ENCODE measurements at regions not wholly inside any gene's neighbourhood (a gene's known extent, or its start where the extent isn't known, plus 50 kb on each side); places are given as distances from the start of the nearest gene placed in this dataset.
"Not testable (repeated sequence)": the region's sequence is repeated elsewhere in the genome, so short reads cannot be mapped to it uniquely, and the experiment has no call there.

DNA sequence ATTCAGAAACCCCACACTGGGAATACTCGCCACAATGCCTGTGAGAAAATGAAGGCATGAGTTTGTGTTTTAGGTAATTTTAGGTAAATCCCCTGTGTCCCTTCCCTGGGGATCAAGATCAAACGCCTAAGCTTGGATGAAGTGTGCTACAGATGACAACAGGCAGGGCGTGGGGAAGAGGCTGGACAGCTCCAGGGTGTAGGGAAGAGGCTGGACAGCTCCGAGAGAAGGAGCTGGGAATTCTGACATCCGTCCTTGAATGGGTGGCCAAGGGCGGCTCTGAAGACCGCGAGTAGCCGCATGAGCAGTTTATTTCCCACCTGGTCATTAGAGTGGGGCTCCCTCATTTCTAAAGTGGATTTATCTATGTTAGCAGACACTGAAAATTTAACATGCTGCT lies 109.7 kb downstream of the RAMP3 start:
- DNase-seq: no peak

DNA sequence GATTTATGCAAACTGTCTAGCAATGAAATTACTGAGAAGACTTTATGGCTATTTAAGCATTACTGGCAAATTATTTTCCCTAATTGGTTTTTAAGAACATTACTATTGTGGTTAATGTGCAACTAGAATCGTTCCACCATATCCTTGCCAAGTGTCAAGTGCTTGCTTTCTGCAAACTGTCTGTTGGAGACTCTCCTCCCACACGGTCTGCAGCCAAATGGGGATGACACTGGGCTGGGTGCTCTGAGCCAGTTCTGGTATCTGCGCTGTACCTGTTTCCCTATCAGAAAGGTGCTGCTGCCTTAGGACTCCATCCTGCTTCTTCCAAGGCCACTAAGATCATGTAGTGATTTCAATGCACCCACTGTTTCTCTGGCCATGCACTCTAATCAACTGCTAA lies 110.4 kb downstream of the RAMP3 start:
- DNase-seq: no peak

DNA sequence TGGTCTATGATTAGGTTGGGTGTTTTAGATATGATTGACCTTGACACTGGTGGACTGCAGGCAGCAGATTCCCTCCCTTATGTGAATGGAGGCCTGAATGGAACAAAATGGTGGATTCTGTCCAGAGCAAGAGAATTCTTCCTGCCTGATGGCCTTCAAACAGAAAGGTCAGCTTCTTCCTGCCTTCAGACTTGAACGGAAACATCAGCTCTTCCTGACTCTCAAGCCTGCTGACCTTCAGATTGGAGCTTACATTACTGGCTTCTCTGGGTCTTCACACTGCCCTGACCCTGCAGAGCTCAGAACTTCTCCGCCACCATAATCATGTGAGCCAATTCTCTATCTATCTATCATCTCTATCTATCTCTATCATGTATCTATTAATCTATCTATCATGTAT lies 111.6 kb downstream of the RAMP3 start:
- no peak for DNase-seq

DNA sequence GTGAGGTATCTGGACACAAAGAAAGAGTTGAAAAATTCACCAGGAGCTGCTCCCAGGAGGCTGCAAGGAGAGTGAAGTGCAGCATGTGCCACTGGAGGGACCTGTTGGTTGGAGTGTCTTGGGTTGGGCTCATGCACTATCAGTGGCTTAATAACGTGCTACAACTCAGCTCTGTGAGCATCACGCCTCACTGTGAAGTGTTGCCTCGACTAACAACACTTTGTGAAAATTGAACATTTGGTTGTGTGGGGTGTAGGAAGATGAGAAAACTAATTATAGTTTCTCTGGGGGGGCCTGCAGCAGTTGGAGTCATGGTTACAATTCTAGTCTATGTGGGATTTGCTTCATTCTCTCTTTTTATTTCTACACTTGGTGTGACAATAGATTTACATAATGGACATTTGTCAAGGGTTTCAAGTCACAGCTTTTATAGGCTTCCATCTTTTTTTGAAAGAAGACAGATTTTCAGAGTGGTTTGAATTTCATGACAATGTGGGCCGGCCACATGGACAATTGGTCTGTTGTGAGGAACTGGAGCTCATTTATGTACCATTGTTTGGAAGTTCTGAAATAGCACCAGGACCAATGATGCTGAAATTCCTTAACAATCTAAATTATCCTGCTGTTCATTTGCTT lies 121.3 kb downstream of the RAMP3 start:
- no peak for DNase-seq

DNA sequence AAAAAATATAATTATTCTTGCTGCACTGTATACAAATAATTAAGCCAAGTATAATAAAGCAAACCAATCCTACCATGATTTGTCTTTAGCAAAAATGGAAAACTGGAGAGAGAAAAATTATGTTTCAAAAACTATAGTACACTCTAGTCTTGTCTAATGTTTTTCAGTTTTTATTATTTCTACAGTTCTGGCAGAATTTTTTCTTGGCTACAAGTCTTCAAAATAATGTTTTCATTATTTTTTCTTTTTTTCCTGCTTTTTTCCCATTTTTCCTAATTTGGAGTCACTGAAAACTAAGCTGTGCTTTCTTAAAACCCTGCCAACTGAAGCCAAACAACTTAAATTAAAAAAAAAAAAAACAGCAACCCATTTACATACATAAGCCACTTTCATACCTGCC lies 132.0 kb downstream of the RAMP3 start:
- not testable (repeated sequence) for DNase-seq

DNA sequence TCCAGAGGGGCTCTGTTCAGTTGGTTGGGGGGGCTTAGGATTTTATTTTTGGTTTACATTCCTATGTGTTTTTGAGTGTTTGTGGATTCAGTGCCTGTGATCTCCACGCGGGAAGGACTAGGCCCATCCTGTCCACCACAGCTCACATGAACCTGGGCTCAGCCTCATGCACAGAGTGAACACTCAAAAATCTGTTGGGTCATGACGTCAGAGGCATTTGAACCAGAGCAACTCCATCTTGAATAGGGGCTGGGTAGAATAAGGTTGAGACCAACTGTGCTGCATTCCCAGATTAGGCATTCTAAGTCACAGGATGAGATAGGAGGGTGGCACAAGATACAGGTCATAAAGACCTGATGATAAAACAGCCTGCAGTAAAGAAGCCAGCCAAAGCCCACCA lies 133.3 kb downstream of the RAMP3 start:
- DNase-seq: no peak

DNA sequence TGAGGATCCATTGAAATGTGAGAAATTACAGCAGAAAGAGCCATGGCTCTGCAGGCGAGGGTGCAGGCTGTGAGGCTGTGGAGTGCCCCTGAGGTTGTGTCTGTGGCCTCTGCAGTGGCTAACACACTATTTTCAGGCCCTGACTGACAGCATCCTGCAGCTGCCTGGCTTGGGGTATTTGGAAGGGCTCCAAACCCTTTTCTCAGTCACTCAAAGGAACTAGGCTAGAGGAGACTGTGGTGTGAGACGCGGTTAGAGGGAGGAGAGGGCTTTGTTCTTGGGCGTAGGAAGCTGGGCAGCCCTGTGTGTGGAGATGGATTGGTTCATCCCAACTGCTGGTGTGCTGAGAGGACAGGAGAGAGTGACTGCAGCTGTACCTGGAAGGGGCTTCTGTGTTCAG lies 134.9 kb downstream of the RAMP3 start:
- DNase-seq: no peak

DNA sequence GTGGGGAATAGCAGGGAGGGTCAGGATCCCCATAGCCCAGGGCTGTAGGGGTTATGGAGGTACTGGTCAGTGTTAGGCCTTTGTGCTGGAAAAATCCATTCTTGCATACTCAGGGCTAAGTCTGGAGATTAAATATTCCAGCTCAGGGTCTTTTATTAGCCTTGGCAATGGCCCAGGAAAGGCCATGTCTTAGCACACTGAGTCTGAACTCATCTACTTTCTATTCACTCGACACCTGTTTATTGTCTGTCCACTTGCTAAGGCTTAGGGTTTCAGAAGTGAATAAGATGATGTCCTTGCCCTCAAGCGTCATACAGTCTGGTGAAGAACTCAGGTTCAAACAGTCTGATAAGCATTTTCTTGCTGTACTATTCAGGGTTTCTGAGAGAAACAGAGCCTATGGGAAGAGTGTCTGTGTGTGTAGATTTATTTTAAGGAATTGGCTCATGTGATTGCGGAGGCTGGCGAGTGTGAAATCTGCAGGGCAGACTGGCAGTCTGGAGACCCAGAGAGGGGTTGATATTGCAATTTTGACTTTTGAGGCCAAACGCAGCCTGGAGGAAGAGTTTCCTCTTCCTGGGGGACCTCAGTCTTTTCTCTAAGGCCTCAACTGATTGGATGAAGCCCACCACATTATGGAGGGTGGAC lies 135.8 kb downstream of the RAMP3 start:
- DNase-seq: no peak

DNA sequence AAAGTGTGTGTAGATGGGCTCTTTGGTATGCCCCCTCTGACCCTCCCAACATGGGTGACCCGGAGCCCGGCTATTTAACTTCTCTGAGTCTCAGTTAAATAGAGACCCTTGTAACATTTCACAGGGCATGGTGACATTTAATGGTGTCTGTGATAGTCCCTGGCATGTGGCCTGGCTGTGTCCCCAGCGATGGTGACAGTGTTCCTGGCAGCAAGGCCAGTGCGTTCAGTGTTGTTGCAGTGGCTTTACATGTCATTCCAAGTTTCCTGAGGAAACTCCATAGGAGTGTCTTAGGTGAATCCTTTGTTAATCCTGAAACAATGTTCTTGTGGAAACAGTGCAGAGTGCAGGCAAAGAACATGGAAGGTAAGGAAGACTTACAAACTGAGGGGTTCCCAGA lies 137.0 kb downstream of the RAMP3 start:
- no peak for DNase-seq

DNA sequence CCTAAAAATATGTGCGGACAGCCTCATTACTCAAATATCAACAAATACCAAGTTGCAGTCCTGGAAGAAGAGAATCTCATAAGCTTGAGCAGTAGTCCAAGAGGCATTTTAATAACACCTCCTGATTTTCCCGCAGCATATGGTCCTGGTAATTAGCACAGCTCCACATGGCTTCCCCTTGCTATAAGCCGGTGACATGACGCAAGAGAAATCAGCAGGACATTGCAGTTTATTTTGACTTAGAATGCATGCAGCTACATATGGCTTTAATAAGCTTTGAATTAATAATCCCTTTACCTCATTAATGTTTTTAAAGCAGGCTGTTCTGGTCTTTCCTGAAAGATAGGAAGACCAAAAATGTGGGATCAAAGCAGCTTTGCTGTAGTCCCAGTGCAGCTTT lies 137.6 kb downstream of the RAMP3 start:
- no peak for DNase-seq

DNA sequence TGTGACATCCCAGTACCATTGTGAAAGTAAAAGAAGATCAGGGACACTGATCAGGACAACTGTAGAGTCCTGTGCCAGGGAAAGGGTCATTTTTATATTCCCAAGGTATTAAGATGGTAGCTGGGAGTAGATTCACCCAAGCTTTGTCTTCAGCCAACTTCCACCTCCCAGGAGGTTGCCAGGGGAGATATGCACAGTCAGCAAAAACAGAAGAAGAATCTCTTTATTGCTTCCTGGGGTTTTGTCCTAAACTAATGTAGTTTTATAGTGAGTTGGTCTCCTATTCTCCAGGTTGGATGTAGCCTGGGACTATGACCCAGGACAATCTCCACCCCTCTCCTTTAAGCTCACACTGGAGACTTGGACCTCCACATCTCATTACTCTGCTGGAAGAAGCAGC lies 139.2 kb downstream of the RAMP3 start:
- no peak for DNase-seq

DNA sequence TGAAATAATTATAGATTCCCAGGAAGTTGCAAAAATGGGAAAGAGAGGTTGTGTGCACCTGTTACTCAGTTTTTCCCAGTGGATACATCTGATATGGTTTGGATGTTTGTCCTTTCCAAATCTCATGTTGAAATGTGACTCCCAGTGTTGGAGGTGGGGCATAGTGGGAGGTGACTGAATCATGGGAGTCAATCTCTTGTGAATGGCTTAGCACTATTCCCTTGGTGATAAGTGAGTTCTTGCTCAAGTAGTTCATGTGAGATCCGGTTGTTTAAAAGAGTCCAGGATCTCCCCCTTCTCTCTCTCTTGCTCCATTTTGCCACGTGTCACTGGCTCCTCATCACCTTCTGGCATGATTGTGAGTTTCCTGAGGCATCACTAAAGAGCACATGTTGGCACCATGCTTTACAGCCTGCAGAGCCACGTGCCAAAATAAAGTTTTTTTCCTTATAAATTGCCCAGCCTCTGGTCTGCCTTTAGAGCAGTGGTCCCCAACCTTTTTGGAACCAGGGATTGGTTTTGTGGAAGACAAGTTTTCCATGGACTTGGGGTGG lies 149.2 kb downstream of the RAMP3 start:
- no peak for DNase-seq

DNA sequence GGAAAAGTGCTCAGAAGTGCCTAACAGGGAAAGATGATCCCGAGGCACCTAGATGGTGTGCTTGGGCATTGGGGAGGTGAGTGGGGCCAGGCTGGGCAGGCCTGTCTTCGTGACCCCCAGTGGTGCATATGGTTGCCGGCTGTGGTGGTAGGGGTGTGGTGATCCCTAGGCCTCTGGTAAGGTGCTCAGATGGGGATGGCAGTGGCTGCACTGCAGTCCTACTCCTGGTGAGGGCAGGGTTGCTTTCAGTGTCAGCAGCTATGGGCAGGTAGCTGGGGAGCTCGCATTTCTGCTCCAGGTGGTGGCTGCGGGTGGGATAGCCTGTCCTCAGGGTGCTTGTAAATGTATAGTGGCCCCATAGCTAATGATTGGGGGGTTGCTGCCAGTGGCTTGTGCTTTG lies 154.0 kb downstream of the RAMP3 start:
- no peak for DNase-seq

DNA sequence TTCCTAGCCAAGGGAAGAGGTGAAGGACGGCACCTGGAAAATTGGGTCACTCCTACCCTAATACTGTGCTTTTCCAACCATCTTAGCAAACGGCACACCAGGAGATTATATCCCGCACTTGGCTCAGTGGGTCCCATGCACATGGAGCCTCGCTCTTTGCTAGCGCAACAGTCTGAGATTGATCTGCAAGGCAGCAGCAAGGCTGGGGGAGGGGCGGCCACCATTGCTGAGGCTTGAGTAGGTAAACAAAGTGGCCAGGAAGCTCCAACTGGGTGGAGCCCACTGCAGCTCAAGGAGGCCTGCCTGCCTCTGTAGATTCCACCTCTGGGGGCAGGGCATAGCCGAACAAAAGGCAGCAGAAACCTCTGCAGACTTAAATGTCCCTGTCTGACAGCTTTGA lies 157.9 kb downstream of the RAMP3 start:
- not testable (repeated sequence) for DNase-seq

DNA sequence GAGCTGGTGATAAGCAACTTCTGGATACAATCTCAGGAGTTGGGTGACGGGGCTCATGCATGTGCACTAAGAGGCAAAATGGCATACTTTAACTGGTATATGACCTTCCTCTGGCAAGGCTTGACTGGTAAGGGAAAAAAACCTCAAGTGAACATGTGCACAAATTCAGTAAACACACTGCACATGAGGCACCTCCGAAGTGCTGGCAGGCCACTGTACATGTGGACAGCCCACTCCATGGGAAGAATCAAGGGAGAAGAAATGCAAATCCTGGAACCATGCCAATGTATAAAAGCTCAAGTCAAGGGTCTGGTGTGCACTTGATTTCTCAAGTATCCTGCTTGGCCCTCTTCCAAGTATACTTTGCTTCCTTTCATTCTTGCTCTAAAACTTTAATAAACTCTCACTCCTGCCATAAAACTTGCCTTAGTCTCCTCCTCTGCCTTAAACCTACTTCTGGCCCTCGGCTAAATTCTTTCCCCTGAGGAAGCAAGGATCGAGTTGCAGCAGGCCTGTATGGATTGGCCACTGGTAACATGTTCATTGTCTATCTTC lies 167.2 kb downstream of the RAMP3 start:
- DNase-seq: no peak

DNA sequence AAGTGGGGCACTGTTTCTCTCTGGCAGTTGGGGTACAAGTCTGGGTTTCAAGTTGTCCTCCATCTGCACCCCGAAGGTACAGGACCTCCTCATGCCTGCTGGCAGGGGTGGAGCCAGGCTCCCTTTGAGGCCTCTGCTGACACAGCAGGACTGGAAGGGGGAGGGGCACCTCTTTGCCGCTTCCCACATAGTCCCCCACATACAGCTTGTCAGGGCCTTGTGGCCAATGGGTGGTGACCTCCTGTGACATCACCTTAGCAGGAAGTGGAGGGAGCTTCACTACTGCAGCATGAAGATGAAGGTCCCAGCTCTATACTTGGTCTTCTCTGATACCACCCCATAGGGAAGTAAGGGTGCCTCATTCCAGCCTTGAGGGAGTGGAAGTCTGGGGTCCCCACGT lies 167.8 kb downstream of the RAMP3 start:
- DNase-seq: no peak

DNA sequence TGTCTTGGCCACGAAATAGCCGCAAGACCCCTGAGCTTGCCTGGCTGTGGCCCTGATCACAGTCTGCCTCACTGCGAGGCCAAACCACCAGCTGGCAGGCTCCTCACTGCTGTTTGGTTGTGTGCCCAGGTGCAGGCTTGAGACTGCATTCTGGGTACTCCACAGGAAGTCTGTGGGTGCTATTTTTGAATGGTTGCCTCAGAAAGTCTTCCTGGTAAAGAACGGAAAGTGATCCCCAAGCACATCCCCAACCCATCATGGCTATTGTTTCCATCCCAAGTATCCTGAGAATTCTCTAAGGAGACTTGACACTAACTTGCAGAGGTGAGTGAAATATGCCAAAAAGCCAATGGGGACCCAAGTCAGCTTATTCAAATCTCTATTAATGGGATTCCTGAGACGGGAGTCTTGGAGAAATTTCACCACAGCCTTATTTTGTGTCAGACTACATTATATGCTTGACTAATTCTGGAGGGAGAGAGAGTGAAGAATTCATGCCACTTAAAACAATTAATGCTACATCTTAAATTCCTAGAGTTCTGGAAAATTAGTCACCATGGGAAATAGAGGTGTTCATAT lies 170.9 kb downstream of the RAMP3 start:
- no peak for DNase-seq

DNA sequence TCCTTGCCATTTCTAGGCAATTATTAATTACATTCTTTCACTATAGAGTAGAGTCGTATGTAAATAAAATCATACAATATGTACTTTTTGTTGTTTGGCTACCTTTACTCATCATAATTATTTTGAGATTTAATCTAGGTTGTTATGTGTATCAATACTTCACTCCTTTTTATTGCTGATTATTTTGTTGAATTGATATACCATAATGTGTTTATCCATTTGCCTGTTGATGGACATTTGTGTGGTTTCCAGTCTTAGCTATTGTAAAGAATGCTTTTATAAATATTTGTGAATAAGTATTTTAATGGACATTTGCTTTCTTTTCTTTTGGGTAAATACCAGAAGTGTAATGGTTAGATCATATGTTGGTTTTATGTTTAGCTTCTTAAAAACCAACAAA lies 174.0 kb downstream of the RAMP3 start:
- no peak for DNase-seq

DNA sequence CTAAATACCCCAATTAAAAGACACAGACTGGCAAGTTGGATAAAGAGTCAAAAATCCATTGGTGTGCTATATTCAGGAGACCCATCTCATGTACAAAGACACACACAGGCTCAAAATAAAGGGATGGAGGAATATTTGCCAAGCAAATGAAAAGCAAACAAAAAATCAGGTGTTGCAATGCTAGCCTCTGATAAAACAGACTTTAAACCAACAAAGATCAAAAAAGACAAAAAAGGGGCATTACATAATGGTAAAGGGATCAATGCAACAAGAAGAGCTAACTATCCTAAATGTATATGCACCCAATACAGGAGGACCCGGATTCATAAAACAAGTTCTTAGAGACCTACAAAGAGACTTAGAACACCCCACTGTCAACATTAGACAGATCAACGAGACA lies 177.4 kb downstream of the RAMP3 start:
- not testable (repeated sequence) for DNase-seq

DNA sequence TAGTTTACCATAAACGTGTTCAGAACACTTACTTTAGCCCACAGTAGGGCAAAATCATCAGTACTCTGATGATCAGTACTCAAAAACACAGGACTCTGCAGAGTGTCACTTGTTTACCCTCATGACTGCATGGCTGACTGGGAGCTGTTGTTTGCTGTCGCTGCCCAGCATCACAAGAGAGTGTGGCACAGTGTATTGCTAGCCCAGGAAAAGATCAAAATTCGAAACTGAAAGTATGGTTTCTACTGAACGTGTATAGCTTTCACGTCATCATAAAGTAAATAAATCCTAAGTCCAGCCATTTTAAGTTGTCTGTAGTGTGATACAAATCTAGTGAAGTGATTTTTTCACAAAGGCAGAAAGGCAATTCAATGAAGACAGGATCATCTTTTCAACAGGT lies 184.6 kb downstream of the RAMP3 start:
- DNase-seq: no peak

DNA sequence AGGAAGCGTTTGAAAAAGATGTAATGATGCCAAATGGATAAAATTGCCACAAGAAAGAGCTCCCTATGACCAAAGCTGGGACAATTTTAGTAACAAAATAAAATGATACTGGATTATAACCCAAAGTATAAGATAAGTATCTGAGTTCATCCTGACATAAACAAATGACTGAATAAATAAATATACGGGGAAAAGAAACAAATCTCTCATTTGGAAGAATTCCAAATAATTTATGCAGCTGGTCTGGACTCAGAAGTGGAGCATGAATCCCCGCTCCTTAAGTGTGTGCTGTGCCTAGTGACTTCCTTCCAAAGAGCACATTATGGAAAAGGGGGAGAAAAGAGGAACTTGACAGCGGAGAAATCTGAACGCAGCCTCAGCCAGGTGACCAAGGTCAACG lies 186.2 kb downstream of the RAMP3 start:
- DNase-seq: no peak

DNA sequence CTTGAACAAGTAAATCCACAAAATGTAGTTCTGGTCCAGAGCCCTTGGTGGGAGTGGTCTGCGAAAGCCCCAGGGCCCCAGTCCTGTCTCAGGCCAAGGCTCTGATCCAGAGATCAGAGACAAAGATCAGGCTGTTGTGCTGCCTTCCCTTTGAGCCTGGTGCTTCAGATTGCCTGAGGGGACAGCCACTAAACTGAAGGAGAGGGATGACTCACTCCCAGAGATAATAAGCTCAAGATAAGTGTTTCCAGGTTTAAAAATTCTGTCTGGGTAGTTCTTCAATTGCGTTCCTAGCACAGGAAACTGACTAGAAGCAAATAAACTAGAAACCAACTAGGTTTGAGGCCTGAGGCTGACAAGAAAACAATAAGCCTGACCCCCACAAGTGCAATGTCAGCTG lies 190.2 kb downstream of the RAMP3 start:
- DNase-seq: no peak

DNA sequence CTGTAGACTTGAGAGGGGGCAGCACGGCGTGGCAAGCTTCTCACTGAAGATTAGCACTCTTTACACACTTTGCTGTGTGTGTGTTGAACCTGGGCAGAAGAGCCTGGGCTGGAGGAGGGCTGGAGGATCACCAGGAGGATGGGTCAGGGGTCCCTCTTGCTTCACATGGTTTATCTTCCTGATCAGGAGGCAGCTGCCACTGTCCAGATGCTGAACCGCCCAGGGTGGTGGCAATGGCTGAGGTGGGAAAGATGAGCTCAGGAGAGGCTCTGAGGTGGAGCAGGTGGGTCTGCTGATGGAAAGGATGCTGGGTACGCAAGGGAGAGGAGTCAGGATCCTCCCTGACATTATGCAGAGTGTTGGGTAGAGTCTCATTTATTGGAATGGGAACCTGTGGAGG lies 191.5 kb downstream of the RAMP3 start:
- DNase-seq: no peak

Data from nucleus accumbens (tissue), 56 donors.